HUES6 (cell line): ENCODE measurements at regions not wholly inside any gene's neighbourhood (a gene's known extent, or its start where the extent isn't known, plus 50 kb on each side); places are given as distances from the start of the nearest gene placed in this dataset.
"Not testable (repeated sequence)": the region's sequence is repeated elsewhere in the genome, so short reads cannot be mapped to it uniquely, and the experiment has no call there.

Experiments used
- H3K27ac ChIP-seq: 2 replicates; pipeline ENCODE4 v1.7.0; 2013; ENCODE audit warnings: low read depth, mild to moderate bottlenecking, low read length, inconsistent platforms
- H3K27me3 ChIP-seq: 2 replicates; pipeline ENCODE4 v1.6.1; 2013; ENCODE audit warnings: low read length; ENCODE audit not compliant: control insufficient read depth, insufficient read depth
- H3K36me3 ChIP-seq: 2 replicates; pipeline ENCODE4 v1.6.1; 2013; ENCODE audit warnings: low read length; ENCODE audit not compliant: control insufficient read depth, insufficient read depth
- H3K4me1 ChIP-seq: 2 replicates; pipeline ENCODE4 v1.6.1; 2013; ENCODE audit warnings: low read length; ENCODE audit not compliant: control insufficient read depth, insufficient read depth
- H3K4me3 ChIP-seq: 2 replicates; pipeline ENCODE4 v1.5.1; 2013; ENCODE audit warnings: low read depth, low read length
- H3K9ac ChIP-seq: one replicate; pipeline ENCODE4 v1.6.1; 2013; ENCODE audit warnings: mild to moderate bottlenecking, low read length
- H3K9me3 ChIP-seq: 2 replicates; pipeline ENCODE4 v1.6.1; 2013; ENCODE audit warnings: low read depth, low read length; ENCODE audit not compliant: control insufficient read depth, insufficient read depth

GRCh38 chr14:98924046-98924445 is 348.0 kb downstream of the BCL11B start:
- Histone ChIP-seq H3K9me3 (peaks cover 6% of the 10 kb centered on the region; the same call in 1 of the 2 replicates), H3K4me1 (peaks cover 6% of the 10 kb centered on the region), H3K4me3 (no peak overlapping the region), H3K9ac (no peak overlapping the region), H3K36me3 (no peaks in the 10 kb centered on the region), H3K27me3 (peaks cover 3% of the 10 kb centered on the region; the same call in 1 of the 2 replicates), H3K27ac (no peak overlapping the region)

DNA sequence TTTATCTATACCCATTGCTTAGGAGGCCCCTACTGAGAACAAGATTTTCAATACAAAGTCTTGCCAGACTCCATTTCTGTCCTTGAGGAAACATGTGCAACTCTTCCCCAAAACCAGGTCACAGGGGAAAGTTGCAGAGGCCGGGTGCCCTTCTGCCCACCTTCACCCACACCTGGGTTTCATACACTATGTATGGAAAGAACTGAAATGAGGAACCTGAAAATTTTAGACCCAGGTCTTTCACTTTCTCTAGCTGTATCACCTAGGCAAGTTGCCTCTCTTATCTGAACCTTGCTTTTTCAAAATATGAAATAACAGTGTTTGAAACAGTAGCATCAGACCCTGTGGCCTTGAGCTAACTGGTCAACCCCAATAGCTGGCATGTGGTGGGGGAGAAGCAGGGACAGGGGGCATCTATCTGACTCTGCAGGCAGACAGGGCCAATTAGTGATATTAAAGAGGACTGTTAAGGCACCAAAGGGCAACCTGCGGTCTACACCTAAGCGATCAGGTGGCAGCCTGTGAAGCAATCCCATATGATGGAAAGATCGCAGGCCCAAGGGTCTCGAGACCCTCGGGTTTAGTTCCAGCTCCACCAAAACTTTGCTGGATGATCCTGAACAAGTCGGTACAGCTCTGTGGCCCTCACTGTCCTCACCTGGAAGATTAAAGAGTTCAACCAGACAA is 346.5 kb downstream of the BCL11B start:
- H3K4me1 ChIP-seq, result no peaks in the 10 kb centered on the region
- H3K9ac ChIP-seq, result no peak overlapping the region
- no peaks in the 10 kb centered on the region for H3K36me3 ChIP-seq
- H3K9me3 ChIP-seq, result peaks cover 6% of the 10 kb centered on the region; the same call in 1 of the 2 replicates
- H3K4me3 ChIP-seq, result no peak overlapping the region
- no peak overlapping the region for H3K27ac ChIP-seq
- peaks cover 3% of the 10 kb centered on the region; the same call in 1 of the 2 replicates for H3K27me3 ChIP-seq

- H3K9me3 ChIP-seq, result peaks cover 6% of the 10 kb centered on the region; the same call in 1 of the 2 replicates
- H3K4me1 ChIP-seq, result no peaks in the 10 kb centered on the region
- peaks cover 3% of the 10 kb centered on the region; the same call in 1 of the 2 replicates for H3K27me3 ChIP-seq
- H3K4me3 ChIP-seq, result no peak overlapping the region
- no peak overlapping the region for H3K27ac ChIP-seq
- no peaks in the 10 kb centered on the region for H3K36me3 ChIP-seq
- no peak overlapping the region for H3K9ac ChIP-seq
Observed at GRCh38 chr14:98926146-98926545, 345.9 kb downstream of the BCL11B start.

DNA sequence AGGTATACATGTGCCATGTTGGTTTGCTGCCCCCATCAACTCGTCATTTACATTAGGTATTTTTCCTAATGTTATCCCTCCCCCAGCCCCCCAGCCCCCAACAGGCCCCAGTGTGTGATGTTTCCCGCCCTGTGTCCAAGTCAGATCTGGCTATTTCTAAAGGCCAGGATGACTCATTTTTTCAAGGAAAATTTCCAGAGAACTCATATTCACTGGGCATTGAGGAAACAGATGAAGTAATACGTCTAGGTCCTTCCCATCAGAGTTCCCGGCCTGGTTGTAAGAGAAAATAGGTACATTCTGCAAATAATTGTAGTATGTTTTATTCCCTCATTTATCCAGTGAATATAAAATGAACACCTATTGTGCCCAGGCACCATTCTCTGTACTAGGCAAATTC is 345.2 kb downstream of the BCL11B start:
- Histone ChIP-seq H3K9me3 (peaks cover 6% of the 10 kb centered on the region; the same call in 1 of the 2 replicates), H3K9ac (no peak overlapping the region), H3K4me1 (no peaks in the 10 kb centered on the region), H3K27ac (no peak overlapping the region), H3K4me3 (no peak overlapping the region), H3K27me3 (peaks cover 3% of the 10 kb centered on the region; the same call in 1 of the 2 replicates), H3K36me3 (no peaks in the 10 kb centered on the region)

DNA sequence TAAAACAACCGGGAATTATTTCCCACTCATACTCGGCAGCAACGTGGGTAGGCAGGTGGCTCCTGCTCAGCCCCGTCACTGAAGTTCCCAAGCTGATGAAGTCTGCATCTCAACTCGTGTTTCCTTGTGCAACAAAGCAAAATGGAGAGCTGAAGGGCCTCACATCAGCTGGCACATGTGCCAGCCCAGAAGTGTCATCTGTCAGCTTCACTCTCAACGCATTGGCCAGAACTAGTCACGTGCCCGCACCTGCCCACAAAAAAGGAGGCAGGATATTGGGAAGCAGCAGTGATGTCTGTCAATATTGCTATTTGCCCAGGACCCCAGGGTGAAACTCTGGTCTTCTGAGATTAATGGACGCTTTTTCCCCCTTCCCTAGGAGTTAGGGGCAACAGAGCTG is 344.0 kb downstream of the BCL11B start:
- peaks cover 3% of the 10 kb centered on the region; the same call in 1 of the 2 replicates for H3K27me3 ChIP-seq
- H3K4me3 ChIP-seq, result no peak overlapping the region
- no peaks in the 10 kb centered on the region for H3K9me3 ChIP-seq
- H3K4me1 ChIP-seq, result no peaks in the 10 kb centered on the region
- no peaks in the 10 kb centered on the region for H3K36me3 ChIP-seq
- H3K27ac ChIP-seq, result no peak overlapping the region
- no peak overlapping the region for H3K9ac ChIP-seq

- H3K9me3 ChIP-seq, result no peaks in the 10 kb centered on the region
- no peak overlapping the region for H3K27ac ChIP-seq
- no peaks in the 10 kb centered on the region for H3K4me1 ChIP-seq
- H3K4me3 ChIP-seq, result no peak overlapping the region
- H3K36me3 ChIP-seq, result no peaks in the 10 kb centered on the region
- H3K9ac ChIP-seq, result no peak overlapping the region
- H3K27me3 ChIP-seq, result peaks cover 3% of the 10 kb centered on the region; the same call in 1 of the 2 replicates
Observed at GRCh38 chr14:98928418-98928817, 343.6 kb downstream of the BCL11B start.

DNA sequence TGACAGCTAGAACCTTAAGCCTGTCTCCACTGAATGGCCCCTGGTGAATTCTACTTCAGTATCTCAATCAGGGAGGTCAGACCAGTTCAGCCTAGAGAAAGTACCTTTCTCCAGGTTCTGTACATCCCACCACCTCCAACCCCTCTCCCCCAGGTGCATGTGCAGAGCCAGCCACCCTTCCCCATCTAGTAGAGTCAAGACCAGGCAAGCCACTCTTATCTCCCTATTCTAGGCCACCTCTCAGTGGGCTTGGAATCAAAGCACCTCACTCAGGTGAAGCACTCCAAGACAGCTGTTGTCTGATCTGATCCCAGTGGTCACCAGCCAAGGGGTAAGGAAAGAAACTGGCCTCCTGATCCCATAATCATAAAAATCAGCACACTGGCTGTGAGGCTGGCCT is 340.9 kb downstream of the BCL11B start:
- no peaks in the 10 kb centered on the region for H3K9me3 ChIP-seq

GRCh38 chr14:98931911-98932310 is 340.1 kb downstream of the BCL11B start:
- H3K27me3 ChIP-seq, result peaks cover 3% of the 10 kb centered on the region; the same call in 1 of the 2 replicates
- no peak overlapping the region for H3K4me3 ChIP-seq
- no peak overlapping the region for H3K9ac ChIP-seq
- H3K36me3 ChIP-seq, result no peaks in the 10 kb centered on the region
- H3K4me1 ChIP-seq, result no peaks in the 10 kb centered on the region
- H3K27ac ChIP-seq, result no peak overlapping the region
- no peaks in the 10 kb centered on the region for H3K9me3 ChIP-seq

More for the DNA sequence above, 340.9 kb downstream of the BCL11B start:
- H3K27me3 ChIP-seq, result peaks cover 3% of the 10 kb centered on the region; the same call in 1 of the 2 replicates
- H3K27ac ChIP-seq, result no peak overlapping the region
- no peaks in the 10 kb centered on the region for H3K36me3 ChIP-seq
- no peak overlapping the region for H3K9ac ChIP-seq
- H3K4me1 ChIP-seq, result no peaks in the 10 kb centered on the region
- H3K4me3 ChIP-seq, result no peak overlapping the region

- Histone ChIP-seq H3K4me1 (no peaks in the 10 kb centered on the region), H3K27me3 (peaks cover 3% of the 10 kb centered on the region; the same call in 1 of the 2 replicates), H3K9me3 (no peaks in the 10 kb centered on the region), H3K27ac (no peak overlapping the region), H3K9ac (no peak overlapping the region), H3K4me3 (no peak overlapping the region), H3K36me3 (no peaks in the 10 kb centered on the region)
Observed at GRCh38 chr14:98932431-98933325, 339.3 kb downstream of the BCL11B start.

DNA sequence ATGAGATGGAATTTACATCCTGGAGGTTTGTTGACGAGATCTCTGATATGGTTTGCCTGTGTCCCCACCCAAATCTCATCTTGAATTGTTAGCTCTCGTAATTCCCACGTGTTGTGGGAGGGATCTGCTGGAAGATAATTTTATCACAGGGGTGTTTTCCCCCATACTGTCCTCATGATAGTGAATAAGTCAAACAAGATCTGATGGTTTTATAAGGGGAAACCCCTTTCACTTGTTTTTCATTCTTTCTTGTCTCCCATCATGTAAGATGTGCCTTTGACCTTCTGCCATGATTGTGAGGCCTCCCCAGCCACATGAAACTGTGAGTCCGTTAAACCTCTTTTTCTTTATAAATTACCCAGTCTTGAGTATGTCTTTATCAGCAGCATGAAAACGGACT is 337.4 kb downstream of the BCL11B start:
- H3K27ac ChIP-seq, H3K4me3 ChIP-seq, H3K36me3 ChIP-seq, H3K9me3 ChIP-seq, H3K4me1 ChIP-seq, H3K27me3 ChIP-seq, H3K9ac ChIP-seq: not testable (repeated sequence)

DNA sequence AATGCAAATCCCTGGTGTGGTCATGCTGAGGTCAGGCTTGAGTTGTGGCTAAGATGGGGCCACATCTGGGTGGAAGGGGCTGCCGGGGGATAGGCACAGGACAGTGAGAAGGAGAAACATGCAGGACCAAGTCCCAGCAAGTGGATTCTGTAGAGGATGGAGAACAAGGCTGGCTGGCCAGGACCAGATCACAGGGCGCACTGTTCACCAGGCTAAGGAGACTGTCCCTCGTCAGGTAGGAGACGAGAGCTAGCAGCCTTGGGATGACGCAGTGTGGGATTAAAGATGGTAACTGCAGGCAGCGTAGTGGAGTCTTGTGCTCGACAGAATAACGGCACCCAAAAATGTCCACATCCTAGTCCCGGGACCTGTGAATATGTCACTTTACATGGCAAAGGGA is 336.1 kb downstream of the BCL11B start:
- no peaks in the 10 kb centered on the region for H3K4me1 ChIP-seq
- H3K27me3 ChIP-seq, result no peaks in the 10 kb centered on the region; the same call in 1 of the 2 replicates
- H3K4me3 ChIP-seq, result no peak overlapping the region
- no peak overlapping the region for H3K9ac ChIP-seq
- no peaks in the 10 kb centered on the region for H3K9me3 ChIP-seq
- no peaks in the 10 kb centered on the region for H3K36me3 ChIP-seq
- no peak overlapping the region for H3K27ac ChIP-seq
